HG03097 (cell line): ENCODE measurements at regions not wholly inside any gene's neighbourhood (a gene's known extent, or its start where the extent isn't known, plus 50 kb on each side); places are given as distances from the start of the nearest gene placed in this dataset.

ENCODE experiments used
- ATAC-seq: cut with Tn5 transposase; IDR thresholded peaks from one replicate; pipeline ENCODE4 v1.9.1; 2021; ENCODE audit not compliant: unreplicated experiment, low FRiP score

DNA sequence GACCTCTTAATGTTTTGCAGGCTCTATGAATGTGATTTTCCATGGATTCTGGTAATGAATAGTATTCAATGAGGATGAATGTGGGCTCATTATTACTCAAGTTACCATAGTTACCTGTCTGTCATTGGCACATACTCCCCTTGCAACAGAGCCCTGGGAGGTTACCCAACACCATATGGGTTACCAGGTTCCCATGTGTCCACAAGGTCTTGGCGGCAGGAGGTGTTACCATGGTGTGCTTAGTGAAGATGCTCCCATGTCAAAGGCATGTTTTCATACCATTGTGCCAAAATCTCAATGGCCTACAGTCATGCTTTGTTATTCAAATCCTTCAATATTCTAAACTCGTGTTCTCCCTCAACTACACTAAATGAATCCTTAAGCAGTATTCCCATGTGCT is 232.5 kb downstream of the HDGFL1 start:
- no peak for ATAC-seq

- no peak for ATAC-seq
These were observed 235.4 kb downstream of the HDGFL1 start for GRCh38 chr6:22804620-22805261.

GRCh38 chr6:22807261-22807660 is 237.9 kb downstream of the HDGFL1 start:
- ATAC-seq, result no peak

DNA sequence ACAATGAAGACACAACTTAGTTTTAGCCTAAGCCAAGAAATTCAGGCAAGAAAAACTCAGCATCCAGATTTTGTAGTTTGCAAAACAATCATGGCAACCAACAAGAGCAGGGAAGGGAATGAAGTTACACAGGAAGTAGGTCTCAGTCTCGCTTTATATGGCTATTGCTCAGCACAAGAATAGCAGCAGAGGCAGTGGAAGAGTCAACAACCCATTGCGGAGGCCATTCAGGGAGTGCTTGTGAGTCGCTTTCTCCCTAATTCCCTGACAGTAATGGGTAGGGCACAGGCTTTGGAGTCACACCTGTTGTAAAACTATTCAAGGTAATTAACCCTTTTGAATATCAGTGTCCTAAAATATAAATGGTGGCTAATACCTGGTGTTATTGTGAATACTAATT is 238.5 kb downstream of the HDGFL1 start:
- ATAC-seq, result no peak

DNA sequence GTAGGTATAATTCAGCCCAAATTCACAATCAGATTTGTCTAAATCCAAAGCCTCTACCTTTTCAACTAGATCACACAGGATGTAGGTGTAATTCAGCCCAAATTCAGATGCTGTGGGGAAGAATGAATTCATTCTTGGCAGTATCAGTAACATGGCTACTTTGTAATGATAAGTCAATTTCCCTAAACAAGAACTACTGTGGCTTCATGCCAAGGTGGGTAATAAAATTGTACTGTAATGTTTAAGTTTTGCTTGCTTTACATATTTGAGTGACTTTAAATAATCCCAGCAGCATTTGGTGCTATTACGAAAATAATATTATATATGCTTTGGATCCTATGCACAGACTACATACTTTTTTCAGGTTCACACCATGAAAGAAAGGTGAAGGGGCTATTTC is 239.1 kb downstream of the HDGFL1 start:
- ATAC-seq, result no peak

DNA sequence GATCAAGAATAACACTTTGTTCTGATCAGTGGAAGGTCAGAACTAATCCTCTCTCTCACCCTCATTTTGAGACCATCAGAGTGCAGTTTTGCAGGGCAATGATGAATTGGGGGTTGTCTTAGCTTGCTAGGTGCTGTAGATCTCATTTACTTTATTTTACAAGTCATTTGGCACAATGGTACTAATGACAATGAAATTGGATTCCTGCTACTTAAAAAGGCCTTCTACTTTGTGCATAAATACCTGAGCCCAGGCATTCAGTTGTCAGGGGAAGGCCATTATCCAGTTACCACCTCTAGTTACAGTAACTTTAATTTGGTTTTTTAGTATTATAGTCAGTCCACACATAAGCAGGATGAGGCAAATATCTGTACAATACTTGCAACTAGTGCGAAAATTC is 240.0 kb downstream of the HDGFL1 start:
- no peak for ATAC-seq

- no peak for ATAC-seq
These were observed 249.8 kb downstream of the HDGFL1 start for GRCh38 chr6:22819209-22819608.

GRCh38 chr6:22821664-22822320 is 252.4 kb downstream of the HDGFL1 start:
- ATAC-seq, result no peak

- ATAC-seq, result no peak
These were observed 255.8 kb downstream of the HDGFL1 start for GRCh38 chr6:22825210-22825609.

- ATAC-seq, result no peak
These were observed 257.6 kb downstream of the HDGFL1 start for GRCh38 chr6:22826961-22827360.

DNA sequence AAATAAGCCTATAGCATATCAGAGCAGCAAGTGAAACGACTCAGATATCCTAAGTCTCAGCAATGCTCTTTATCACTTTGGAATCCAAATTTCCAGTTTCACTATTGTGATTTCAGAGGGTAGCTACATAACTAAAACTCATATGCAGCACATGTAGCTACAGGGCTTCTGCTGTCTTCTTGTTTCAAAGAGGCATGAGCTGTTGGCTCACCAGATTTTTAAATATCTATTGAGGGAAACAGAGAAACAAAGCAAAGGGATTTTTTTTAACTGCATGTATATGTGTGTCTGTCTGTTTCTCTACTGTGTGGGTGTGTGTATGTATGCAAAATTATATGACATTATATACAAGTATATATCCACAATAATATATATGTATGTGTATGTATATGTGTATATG is 258.4 kb downstream of the HDGFL1 start:
- no peak for ATAC-seq

GRCh38 chr6:22828179-22829062 is 259.1 kb downstream of the HDGFL1 start:
- no peak for ATAC-seq

DNA sequence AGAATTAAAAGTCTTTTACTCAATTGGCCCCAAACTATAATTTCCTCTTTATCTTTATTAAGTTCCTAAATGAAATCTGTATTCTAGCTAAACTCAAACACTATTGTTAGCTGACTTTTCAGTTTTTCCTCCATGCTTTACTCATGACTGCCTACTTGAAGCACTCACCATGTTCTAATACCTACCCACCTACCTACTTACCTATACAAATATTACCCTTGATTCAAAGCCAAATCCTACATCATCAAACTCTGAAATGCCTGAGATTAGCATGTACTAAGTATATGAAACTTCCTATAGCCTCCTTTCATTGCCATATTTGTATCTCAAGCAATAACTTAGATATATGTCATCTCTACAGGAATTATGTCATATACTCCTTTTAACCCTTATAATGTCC is 259.7 kb downstream of the HDGFL1 start:
- no peak for ATAC-seq

GRCh38 chr6:22830463-22830862 is 261.1 kb downstream of the HDGFL1 start:
- ATAC-seq, result no peak

DNA sequence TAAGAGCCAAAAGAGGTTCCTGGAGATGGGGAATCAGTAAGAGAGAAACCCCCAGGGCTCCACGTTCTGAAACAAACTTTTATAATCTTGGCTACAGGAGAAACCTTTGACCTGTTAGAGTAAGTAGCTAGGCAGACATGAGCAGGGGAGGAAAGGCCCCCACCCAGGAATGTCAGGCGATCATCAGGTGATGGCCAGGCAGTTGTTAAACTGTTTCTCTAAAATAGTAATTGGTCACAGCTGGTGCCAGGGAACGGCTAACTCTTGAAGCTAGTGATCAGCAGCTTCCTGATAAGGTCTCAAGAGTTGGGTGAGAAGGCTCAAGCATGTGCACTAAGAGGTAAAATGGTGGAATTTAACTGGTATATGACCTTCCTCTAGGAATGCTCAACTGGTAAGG is 263.8 kb downstream of the HDGFL1 start:
- no peak for ATAC-seq

DNA sequence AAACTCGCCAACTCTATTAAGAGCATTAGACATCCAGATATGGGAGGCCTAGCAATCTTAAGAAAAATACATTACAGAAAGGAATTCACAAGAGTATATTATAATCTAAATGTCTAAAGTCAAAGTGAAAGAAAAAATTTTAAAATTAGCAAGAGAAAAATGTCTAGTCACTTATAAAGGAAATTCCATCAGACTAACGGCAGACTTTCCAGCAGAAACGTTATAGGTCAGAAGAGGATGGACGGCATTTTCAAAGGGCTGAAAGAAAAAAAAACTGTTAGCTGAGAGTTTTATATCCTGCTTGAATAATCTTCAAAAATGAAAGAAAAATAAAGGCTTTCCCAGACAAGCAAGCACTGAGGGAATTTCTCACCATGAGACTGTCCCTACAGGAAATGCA is 269.0 kb downstream of the HDGFL1 start:
- ATAC-seq, result no peak

GRCh38 chr6:22845467-22845866 is 276.1 kb downstream of the HDGFL1 start:
- ATAC-seq, result no peak

DNA sequence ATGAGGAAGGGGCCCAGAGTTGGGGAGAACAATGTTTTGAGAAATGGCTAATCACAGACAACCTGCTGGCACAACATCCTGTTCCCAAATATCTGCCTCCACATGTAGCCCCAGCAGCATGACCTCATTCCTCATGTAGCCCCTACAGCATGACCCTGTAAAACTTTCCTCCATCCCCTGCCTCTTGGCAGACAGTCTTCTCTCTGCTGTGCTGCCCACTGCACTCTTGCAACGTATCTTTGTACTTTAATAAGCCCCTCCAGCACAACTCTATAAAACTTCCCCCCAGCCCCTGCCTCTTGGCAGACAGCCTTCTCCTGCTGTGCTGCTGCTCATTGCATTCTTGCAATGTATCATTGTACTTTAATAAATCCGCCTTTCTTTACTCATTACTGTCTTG is 278.8 kb downstream of the HDGFL1 start:
- ATAC-seq, result no peak

DNA sequence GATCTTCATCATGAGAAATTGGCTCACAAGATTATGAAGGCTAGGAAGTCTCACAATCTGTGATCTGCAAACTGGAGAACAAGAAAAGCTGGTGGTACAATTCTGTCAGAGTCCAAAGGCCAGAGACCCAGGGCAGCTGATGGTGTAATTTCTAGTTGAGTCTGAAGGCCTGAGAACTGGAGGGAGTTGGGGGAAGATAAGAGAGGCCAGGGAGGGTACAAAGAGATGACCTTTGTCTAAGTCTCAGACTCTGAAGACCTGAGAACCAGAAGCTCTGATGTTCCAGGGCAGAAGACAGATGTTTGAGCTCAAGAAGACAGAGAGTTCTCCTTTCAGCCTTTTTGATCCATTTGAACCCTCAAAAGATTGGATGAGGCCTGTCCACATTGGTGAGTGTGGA is 280.6 kb downstream of the HDGFL1 start:
- no peak for ATAC-seq

GRCh38 chr6:22852101-22852500 is 282.7 kb downstream of the HDGFL1 start:
- ATAC-seq, result no peak

GRCh38 chr6:22873513-22874136 is 304.3 kb downstream of the HDGFL1 start:
- no peak for ATAC-seq
